ENCODE measurements at regions not wholly inside any gene's neighbourhood (a gene's known extent, or its start where the extent isn't known, plus 50 kb on each side); places are given as distances from the start of the nearest gene placed in this dataset.

GRCh38 chrX:42846741-42847140 lies 68.8 kb upstream of the PPP1R2C start:
- ATAC-seq (no peak), DNase-seq (no peak)
- Histone ChIP-seq H3K27me3 (ENCODE audit: insufficient read depth in 3 of 3, low read length in 2 of 3) (peaks cover 0 to 4% (median 0%) of the 10 kb centered on the region in 3 donors), H3K27ac (no peak overlapping the region), H3K4me3 (no peak overlapping the region), H3K36me3 (ENCODE audit: insufficient read depth in 1 of 2, low read depth in 1 of 2) (no peaks in the 10 kb centered on the region), H3K4me1 (no peaks in the 10 kb centered on the region), H3K9me3 (peaks cover 9% of the 10 kb centered on the region)
- intact Hi-C loops (cut with DNase I), result no loop called here
- TF ChIP-seq, protein P1, sequence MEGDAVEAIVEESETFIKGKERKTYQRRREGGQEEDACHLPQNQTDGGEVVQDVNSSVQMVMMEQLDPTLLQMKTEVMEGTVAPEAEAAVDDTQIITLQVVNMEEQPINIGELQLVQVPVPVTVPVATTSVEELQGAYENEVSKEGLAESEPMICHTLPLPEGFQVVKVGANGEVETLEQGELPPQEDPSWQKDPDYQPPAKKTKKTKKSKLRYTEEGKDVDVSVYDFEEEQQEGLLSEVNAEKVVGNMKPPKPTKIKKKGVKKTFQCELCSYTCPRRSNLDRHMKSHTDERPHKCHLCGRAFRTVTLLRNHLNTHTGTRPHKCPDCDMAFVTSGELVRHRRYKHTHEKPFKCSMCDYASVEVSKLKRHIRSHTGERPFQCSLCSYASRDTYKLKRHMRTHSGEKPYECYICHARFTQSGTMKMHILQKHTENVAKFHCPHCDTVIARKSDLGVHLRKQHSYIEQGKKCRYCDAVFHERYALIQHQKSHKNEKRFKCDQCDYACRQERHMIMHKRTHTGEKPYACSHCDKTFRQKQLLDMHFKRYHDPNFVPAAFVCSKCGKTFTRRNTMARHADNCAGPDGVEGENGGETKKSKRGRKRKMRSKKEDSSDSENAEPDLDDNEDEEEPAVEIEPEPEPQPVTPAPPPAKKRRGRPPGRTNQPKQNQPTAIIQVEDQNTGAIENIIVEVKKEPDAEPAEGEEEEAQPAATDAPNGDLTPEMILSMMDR (IDR thresholded peaks at IDR 0.05), result no peak
- 63 to 67% (median 63%) methylated on average over 1 of the region's 1 CpG for WGBS, 3 donors

DNA sequence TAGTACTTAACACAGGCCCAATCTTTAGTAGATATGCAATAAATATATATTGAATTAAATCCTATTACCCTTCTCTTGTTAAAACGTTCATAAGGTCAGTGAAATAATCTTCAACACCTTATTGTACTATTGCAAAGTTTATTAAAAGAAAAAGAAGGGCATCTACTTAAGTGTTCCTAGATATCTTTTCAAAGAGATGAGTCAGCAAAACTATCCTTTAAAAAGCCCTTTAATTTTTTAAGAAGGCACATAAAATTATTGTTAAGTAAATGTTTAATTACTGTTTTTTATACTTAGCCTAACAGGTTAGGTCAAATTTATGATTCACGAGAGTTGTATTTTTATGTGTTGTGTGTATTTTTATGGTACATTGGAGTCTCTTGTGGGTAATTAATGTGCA lies 77.3 kb upstream of the PPP1R2C start:
- TF ChIP-seq, protein P1 (IDR thresholded peaks at IDR 0.05), result no peak
- intact Hi-C loops (cut with DNase I), result no loop called here
- H3K4me1 ChIP-seq, result no peaks in the 10 kb centered on the region
- peaks cover 0 to 9% (median 0%) of the 10 kb centered on the region in 3 donors for H3K27me3 ChIP-seq (ENCODE audit: insufficient read depth in 3 of 3, low read length in 2 of 3)
- no peaks in the 10 kb centered on the region for H3K36me3 ChIP-seq (ENCODE audit: insufficient read depth in 1 of 2, low read depth in 1 of 2)
- WGBS, 3 donors, result 58 to 81% (median 80%) methylated on average over 2 of the region's 2 CpGs
- H3K4me3 ChIP-seq, result no peak overlapping the region
- H3K27ac ChIP-seq, result no peak overlapping the region
- DNase-seq, result no peak
- no peak for ATAC-seq
- H3K9me3 ChIP-seq, result no peaks in the 10 kb centered on the region

DNA sequence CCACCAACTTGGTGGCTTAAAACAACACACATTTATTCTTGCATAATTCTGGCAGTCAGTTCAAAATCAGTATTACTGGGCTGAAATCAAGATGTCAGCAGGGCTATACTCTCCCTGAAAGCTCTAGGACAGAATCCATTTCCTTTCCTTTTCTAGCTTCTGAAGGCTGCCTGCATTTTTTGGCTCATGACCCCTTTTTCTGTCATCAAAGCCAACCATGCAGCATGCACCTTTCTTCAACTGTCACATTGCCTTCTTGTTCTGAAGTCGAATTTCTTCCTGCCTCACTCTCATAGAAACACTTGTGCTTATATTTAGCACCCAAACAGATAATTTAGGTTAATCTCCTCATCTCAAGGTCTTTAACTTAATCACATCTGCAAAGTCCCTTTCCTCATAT lies 79.8 kb upstream of the PPP1R2C start:
- ATAC-seq (no peak), DNase-seq (no peak)
- Histone ChIP-seq H3K4me3 (no peak overlapping the region), H3K27me3 (ENCODE audit: insufficient read depth in 3 of 3, low read length in 2 of 3) (peaks cover 0 to under 1% (median 0%) of the 10 kb centered on the region in 3 donors), H3K27ac (no peak overlapping the region), H3K4me1 (no peaks in the 10 kb centered on the region), H3K36me3 (ENCODE audit: insufficient read depth in 1 of 2, low read depth in 1 of 2) (no peaks in the 10 kb centered on the region), H3K9me3 (no peaks in the 10 kb centered on the region)
- intact Hi-C loops (cut with DNase I), result no loop called here
- 40 to 55% (median 54%) methylated on average over 1 of the region's 1 CpG for WGBS, 3 donors
- TF ChIP-seq, protein P1 (IDR thresholded peaks at IDR 0.05), result no peak

DNA sequence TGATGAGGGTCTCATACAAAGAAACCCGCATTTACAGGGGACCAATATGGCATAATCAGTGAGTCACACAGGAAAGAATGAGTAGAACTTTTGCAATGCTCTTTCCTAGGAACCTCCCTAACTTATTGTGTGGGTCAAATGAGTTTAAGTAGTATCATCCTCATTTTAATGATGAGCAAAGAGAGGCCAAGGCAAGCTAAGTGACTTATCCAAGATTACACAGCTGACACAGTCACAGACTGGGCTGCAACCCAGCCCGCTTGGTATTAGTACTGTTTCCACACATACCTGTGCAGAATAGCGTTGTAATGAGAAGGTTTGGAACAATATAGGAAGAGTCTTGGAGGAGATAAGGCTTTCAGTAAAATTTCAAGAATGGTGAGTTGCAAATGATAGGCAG lies 91.0 kb upstream of the PPP1R2C start:
- Histone ChIP-seq H3K27ac (no peak overlapping the region), H3K27me3 (ENCODE audit: insufficient read depth in 3 of 3, low read length in 2 of 3) (peaks cover 0 to under 1% (median 0%) of the 10 kb centered on the region in 3 donors), H3K4me3 (no peak overlapping the region), H3K9me3 (no peaks in the 10 kb centered on the region), H3K4me1 (no peaks in the 10 kb centered on the region), H3K36me3 (ENCODE audit: insufficient read depth in 1 of 2, low read depth in 1 of 2) (no peaks in the 10 kb centered on the region)
- ATAC-seq (no peak), DNase-seq (no peak)
- TF ChIP-seq, protein P1 (IDR thresholded peaks at IDR 0.05), result no peak
- 77 to 98% (median 97%) methylated on average over 3 of the region's 3 CpGs for WGBS, 3 donors
- intact Hi-C loops (cut with DNase I), result no loop called here
